ENCODE measurements at regions not wholly inside any gene's neighbourhood (a gene's known extent, or its start where the extent isn't known, plus 50 kb on each side); places are given as distances from the start of the nearest gene placed in this dataset.
A peak's percentile ranks its signal among the peaks of the same experiment; 100 is the strongest.

GRCh38 chr20:40341561-40341960, 347.5 kb downstream of the MAFB start:
- no peak for DNase-seq (ENCODE audit: low spot score)
- in situ Hi-C loops (cut with HindIII; ENCODE audit: low sequenced_read_pairs), result no loop called here

- DNase-seq (ENCODE audit: low spot score), result no peak
- in situ Hi-C loops (cut with HindIII; ENCODE audit: low sequenced_read_pairs), result no loop called here
These were observed 349.2 kb downstream of the MAFB start for GRCh38 chr20:40339661-40340449.

- in situ Hi-C loops (cut with HindIII; ENCODE audit: low sequenced_read_pairs), result no loop called here
- no peak for DNase-seq (ENCODE audit: low spot score)
These were observed 352.5 kb downstream of the MAFB start for GRCh38 chr20:40336533-40336932.

- in situ Hi-C loops (cut with HindIII; ENCODE audit: low sequenced_read_pairs), result no loop called here
- no peak for DNase-seq (ENCODE audit: low spot score)
These were observed 353.1 kb downstream of the MAFB start for GRCh38 chr20:40335901-40336351.

GRCh38 chr20:40335437-40335836, 353.6 kb downstream of the MAFB start:
- no peak for DNase-seq (ENCODE audit: low spot score)
- in situ Hi-C loops (cut with HindIII; ENCODE audit: low sequenced_read_pairs), result no loop called here

- in situ Hi-C loops (cut with HindIII; ENCODE audit: low sequenced_read_pairs), result no loop called here
- no peak for DNase-seq (ENCODE audit: low spot score)
These were observed 355.4 kb downstream of the MAFB start for GRCh38 chr20:40333591-40333990.

- in situ Hi-C loops (cut with HindIII; ENCODE audit: low sequenced_read_pairs), result no loop called here
- no peak for DNase-seq (ENCODE audit: low spot score)
These were observed 357.1 kb downstream of the MAFB start for GRCh38 chr20:40331807-40332560.

- no peak for DNase-seq (ENCODE audit: low spot score)
- in situ Hi-C loops (cut with HindIII; ENCODE audit: low sequenced_read_pairs), result no loop called here
These were observed 357.8 kb downstream of the MAFB start for GRCh38 chr20:40331249-40331648.

GRCh38 chr20:40329321-40329720, 359.7 kb downstream of the MAFB start:
- in situ Hi-C loops (cut with HindIII; ENCODE audit: low sequenced_read_pairs), result no loop called here
- no peak for DNase-seq (ENCODE audit: low spot score)

GRCh38 chr20:40326784-40327183, 362.3 kb downstream of the MAFB start:
- in situ Hi-C loops (cut with HindIII; ENCODE audit: low sequenced_read_pairs), result no loop called here
- no peak for DNase-seq (ENCODE audit: low spot score)

GRCh38 chr20:40325006-40325568, 363.9 kb downstream of the MAFB start:
- DNase-seq (ENCODE audit: low spot score), result no peak
- in situ Hi-C loops (cut with HindIII; ENCODE audit: low sequenced_read_pairs), result no loop called here

- no peak for DNase-seq (ENCODE audit: low spot score)
- in situ Hi-C loops (cut with HindIII; ENCODE audit: low sequenced_read_pairs), result no loop called here
These were observed 365.7 kb downstream of the MAFB start for GRCh38 chr20:40323361-40323794.

- DNase-seq (ENCODE audit: low spot score), result no peak
- in situ Hi-C loops (cut with HindIII; ENCODE audit: low sequenced_read_pairs), result no loop called here
These were observed 366.1 kb downstream of the MAFB start for GRCh38 chr20:40322941-40323340.

- in situ Hi-C loops (cut with HindIII; ENCODE audit: low sequenced_read_pairs), result no loop called here
These were observed 368.5 kb downstream of the MAFB start for GRCh38 chr20:40320517-40321011.

GRCh38 chr20:40319741-40320516, 369.1 kb downstream of the MAFB start:
- in situ Hi-C loops (cut with HindIII; ENCODE audit: low sequenced_read_pairs), result no loop called here
- no peak for DNase-seq (ENCODE audit: low spot score)

More at GRCh38 chr20:40320517-40321011, 368.5 kb downstream of the MAFB start:
- DNase-seq (ENCODE audit: low spot score), result no peak

GRCh38 chr20:40319056-40319455, 370.0 kb downstream of the MAFB start:
- in situ Hi-C loops (cut with HindIII; ENCODE audit: low sequenced_read_pairs), result no loop called here
- no peak for DNase-seq (ENCODE audit: low spot score)

- in situ Hi-C loops (cut with HindIII; ENCODE audit: low sequenced_read_pairs), result no loop called here
- DNase-seq (ENCODE audit: low spot score), result no peak
These were observed 371.8 kb downstream of the MAFB start for GRCh38 chr20:40317156-40317790.

GRCh38 chr20:40314278-40314677, 374.8 kb downstream of the MAFB start:
- in situ Hi-C loops (cut with HindIII; ENCODE audit: low sequenced_read_pairs), result no loop called here
- DNase-seq (ENCODE audit: low spot score), result peak; percentile 1

- DNase-seq (ENCODE audit: low spot score), result no peak
- in situ Hi-C loops (cut with HindIII; ENCODE audit: low sequenced_read_pairs), result no loop called here
These were observed 375.3 kb downstream of the MAFB start for GRCh38 chr20:40313730-40314129.

Measured in G401 (cell line).